Loucy (cell line): ENCODE measurements at regions not wholly inside any gene's neighbourhood (a gene's known extent, or its start where the extent isn't known, plus 50 kb on each side); places are given as distances from the start of the nearest gene placed in this dataset.

Experiments used
- H2AFZ ChIP-seq: fragments of 200-600 bp; sonication (generic); 2 replicates; pipeline ENCODE4 v1.6.0; 2016; ENCODE audit warnings: antibody characterized with exemption, mild to moderate bottlenecking, low read length, moderate library complexity
- H3F3A ChIP-seq: fragments of 200-600 bp; 2 replicates; pipeline ENCODE4 v1.6.0; 2016; ENCODE audit warnings: antibody characterized with exemption, low read depth, mild to moderate bottlenecking
- H3K27me3 ChIP-seq: fragments of 200-600 bp; sonication (generic); 2 replicates; pipeline ENCODE4 v1.6.1; 2014; ENCODE audit warnings: low read length, mild to moderate bottlenecking; ENCODE audit not compliant: insufficient read depth, poor library complexity, severe bottlenecking
- H3K36me3 ChIP-seq: fragments of 200-600 bp; sonication (generic); 2 replicates; pipeline ENCODE4 v1.6.1; 2016; ENCODE audit warnings: low read length; ENCODE audit not compliant: insufficient read depth
- H3K4me1 ChIP-seq: fragments of 200-600 bp; sonication (generic); 2 replicates; pipeline ENCODE4 v1.5.1; 2014; ENCODE audit warnings: low read length, mild to moderate bottlenecking; ENCODE audit not compliant: insufficient read depth, poor library complexity, severe bottlenecking
- H3K4me2 ChIP-seq: fragments of 200-600 bp; sonication (generic); 2 replicates; pipeline ENCODE4 v1.6.0; 2014; ENCODE audit warnings: antibody characterized with exemption, low read length, low read depth, mild to moderate bottlenecking; ENCODE audit not compliant: poor library complexity, severe bottlenecking
- H3K4me3 ChIP-seq: fragments of 200-600 bp; sonication (generic); 2 replicates; pipeline ENCODE4 v1.5.1; 2014; ENCODE audit warnings: low read length, mild to moderate bottlenecking, mixed read lengths; ENCODE audit not compliant: poor library complexity, severe bottlenecking
- H3K79me2 ChIP-seq: fragments of 200-600 bp; sonication (generic); 2 replicates; pipeline ENCODE4 v1.6.1; 2014; ENCODE audit warnings: low read length; ENCODE audit not compliant: insufficient read depth
- H3K9ac ChIP-seq: fragments of 200-600 bp; sonication (generic); 2 replicates; pipeline ENCODE4 v1.6.0; 2014; ENCODE audit warnings: mild to moderate bottlenecking, low read depth, low read length, moderate library complexity; ENCODE audit not compliant: poor library complexity, severe bottlenecking
- H3K9me2 ChIP-seq: fragments of 200-600 bp; sonication (generic); replicated peaks from 2 replicates; pipeline ENCODE4 v1.6.1; 2016; ENCODE audit warnings: low read depth, low read length, mixed read lengths
- H3K9me3 ChIP-seq: fragments of 200-600 bp; sonication (generic); 2 replicates; pipeline ENCODE4 v1.6.1; 2014; ENCODE audit warnings: mild to moderate bottlenecking, antibody characterized with exemption, low read length, low read depth; ENCODE audit not compliant: insufficient read depth
- H4K20me1 ChIP-seq: fragments of 200-600 bp; sonication (generic); 2 replicates; pipeline ENCODE4 v1.6.0; 2014; ENCODE audit warnings: antibody characterized with exemption, low read length, mild to moderate bottlenecking; ENCODE audit not compliant: insufficient read depth, poor library complexity, severe bottlenecking
- EZH2phosphoT487 ChIP-seq: fragments of 200-600 bp; IDR thresholded peaks from 2 replicates; pipeline ENCODE4 v1.6.1; 2018; ENCODE audit warnings: antibody characterized with exemption, mild to moderate bottlenecking, moderate library complexity, borderline replicate concordance
- TF ChIP-seq, protein P1 (sequence below): fragments of 200-600 bp; sonication (generic); conservative IDR thresholded peaks from 2 replicates; pipeline ENCODE4 v1.5.1; 2014; ENCODE audit warnings: mild to moderate bottlenecking, antibody characterized with exemption, low read length

DNA sequence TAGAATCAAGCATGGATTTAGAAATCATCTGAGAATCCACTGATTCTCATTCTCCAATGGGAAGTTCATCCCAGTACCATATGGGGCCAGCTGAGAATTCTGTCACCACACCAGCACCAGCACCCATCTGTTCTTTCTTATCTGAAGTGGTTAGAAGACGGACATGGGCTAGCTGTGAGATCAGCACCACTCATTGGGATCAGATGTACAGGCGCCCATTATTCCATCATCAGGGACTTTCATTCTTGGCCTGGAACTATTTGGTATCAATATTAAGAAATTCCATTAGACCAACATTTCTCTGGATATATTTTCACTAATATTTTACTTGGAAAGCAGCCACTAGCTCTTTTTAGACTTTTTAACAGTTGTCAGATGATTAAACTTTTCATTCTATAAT is 185.9 kb upstream of the LINC00305 start:
- no peaks in the 10 kb centered on the region for H3K36me3 ChIP-seq
- no peaks in the 10 kb centered on the region for H3K27me3 ChIP-seq
- H3F3A ChIP-seq, result no peaks in the 10 kb centered on the region
- H3K4me2 ChIP-seq, result no peak overlapping the region
- no peaks in the 10 kb centered on the region for H4K20me1 ChIP-seq
- no peaks in the 10 kb centered on the region for H3K9me2 ChIP-seq
- H3K4me3 ChIP-seq, result no peak overlapping the region
- no peak for TF ChIP-seq EZH2phosphoT487
- TF ChIP-seq, protein P1, sequence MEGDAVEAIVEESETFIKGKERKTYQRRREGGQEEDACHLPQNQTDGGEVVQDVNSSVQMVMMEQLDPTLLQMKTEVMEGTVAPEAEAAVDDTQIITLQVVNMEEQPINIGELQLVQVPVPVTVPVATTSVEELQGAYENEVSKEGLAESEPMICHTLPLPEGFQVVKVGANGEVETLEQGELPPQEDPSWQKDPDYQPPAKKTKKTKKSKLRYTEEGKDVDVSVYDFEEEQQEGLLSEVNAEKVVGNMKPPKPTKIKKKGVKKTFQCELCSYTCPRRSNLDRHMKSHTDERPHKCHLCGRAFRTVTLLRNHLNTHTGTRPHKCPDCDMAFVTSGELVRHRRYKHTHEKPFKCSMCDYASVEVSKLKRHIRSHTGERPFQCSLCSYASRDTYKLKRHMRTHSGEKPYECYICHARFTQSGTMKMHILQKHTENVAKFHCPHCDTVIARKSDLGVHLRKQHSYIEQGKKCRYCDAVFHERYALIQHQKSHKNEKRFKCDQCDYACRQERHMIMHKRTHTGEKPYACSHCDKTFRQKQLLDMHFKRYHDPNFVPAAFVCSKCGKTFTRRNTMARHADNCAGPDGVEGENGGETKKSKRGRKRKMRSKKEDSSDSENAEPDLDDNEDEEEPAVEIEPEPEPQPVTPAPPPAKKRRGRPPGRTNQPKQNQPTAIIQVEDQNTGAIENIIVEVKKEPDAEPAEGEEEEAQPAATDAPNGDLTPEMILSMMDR, result no peak
- H3K9ac ChIP-seq, result no peak overlapping the region
- no peak overlapping the region for H2AFZ ChIP-seq
- no peaks in the 10 kb centered on the region for H3K79me2 ChIP-seq
- no peaks in the 10 kb centered on the region for H3K4me1 ChIP-seq
- H3K9me3 ChIP-seq, result no peaks in the 10 kb centered on the region

DNA sequence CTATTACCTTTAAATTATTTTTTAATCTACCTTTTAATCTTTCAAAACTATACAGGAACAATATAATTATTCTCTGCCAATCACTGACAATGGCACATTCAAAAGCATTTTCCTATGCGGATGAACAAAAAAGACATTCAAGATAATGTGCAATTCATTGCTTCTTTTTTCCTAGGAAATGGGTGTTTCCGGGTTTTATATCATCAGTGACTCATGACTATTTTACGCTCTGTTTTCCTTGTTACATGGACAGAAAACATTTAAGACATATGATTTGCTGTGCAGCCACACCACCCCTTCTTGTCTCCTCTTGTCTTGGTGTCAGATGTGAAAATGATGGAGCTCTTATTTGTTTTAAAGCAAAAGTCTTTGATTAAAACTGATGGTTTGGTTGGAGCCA is 184.7 kb upstream of the LINC00305 start:
- no peak for TF ChIP-seq EZH2phosphoT487
- TF ChIP-seq, protein P1, result no peak
- Histone ChIP-seq H3K27me3 (no peaks in the 10 kb centered on the region), H3F3A (no peaks in the 10 kb centered on the region), H3K9ac (no peak overlapping the region), H3K36me3 (no peaks in the 10 kb centered on the region), H3K9me2 (no peaks in the 10 kb centered on the region), H4K20me1 (no peaks in the 10 kb centered on the region), H2AFZ (no peak overlapping the region), H3K4me3 (no peak overlapping the region), H3K4me1 (no peaks in the 10 kb centered on the region), H3K9me3 (no peaks in the 10 kb centered on the region), H3K4me2 (no peak overlapping the region), H3K79me2 (no peaks in the 10 kb centered on the region)

DNA sequence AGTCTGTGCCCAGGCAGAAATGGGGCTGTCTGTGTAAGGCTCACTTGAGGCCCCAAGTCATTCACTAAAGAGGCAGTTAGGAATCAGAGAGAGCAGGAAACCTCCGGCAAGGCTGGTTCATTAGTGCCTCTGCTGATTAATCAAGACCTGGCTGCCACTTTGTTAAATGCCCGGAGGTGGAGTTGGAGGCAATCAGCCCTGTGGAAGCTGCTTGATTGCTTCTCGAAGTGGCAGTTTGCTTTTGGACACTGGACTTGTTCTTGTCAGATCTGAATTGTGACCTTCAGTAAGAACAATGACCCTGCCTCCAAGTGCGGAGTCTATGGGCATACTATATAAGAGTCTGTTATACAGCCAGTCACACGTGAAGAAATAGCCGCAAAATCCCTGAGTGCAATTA is 183.9 kb upstream of the LINC00305 start:
- H3K4me2 ChIP-seq, result no peak overlapping the region
- H3K36me3 ChIP-seq, result no peaks in the 10 kb centered on the region
- H4K20me1 ChIP-seq, result no peaks in the 10 kb centered on the region
- no peak overlapping the region for H2AFZ ChIP-seq
- H3F3A ChIP-seq, result no peaks in the 10 kb centered on the region
- H3K4me3 ChIP-seq, result no peak overlapping the region
- no peak overlapping the region for H3K9ac ChIP-seq
- H3K9me2 ChIP-seq, result no peaks in the 10 kb centered on the region
- no peak for TF ChIP-seq EZH2phosphoT487
- TF ChIP-seq, protein P1, result no peak
- H3K4me1 ChIP-seq, result no peaks in the 10 kb centered on the region
- no peaks in the 10 kb centered on the region for H3K79me2 ChIP-seq
- H3K9me3 ChIP-seq, result no peaks in the 10 kb centered on the region
- no peaks in the 10 kb centered on the region for H3K27me3 ChIP-seq
